ENCODE measurements at regions not wholly inside any gene's neighbourhood (a gene's known extent, or its start where the extent isn't known, plus 50 kb on each side); places are given as distances from the start of the nearest gene placed in this dataset.
"Not testable (repeated sequence)": the region's sequence is repeated elsewhere in the genome, so short reads cannot be mapped to it uniquely, and the experiment has no call there.

DNA sequence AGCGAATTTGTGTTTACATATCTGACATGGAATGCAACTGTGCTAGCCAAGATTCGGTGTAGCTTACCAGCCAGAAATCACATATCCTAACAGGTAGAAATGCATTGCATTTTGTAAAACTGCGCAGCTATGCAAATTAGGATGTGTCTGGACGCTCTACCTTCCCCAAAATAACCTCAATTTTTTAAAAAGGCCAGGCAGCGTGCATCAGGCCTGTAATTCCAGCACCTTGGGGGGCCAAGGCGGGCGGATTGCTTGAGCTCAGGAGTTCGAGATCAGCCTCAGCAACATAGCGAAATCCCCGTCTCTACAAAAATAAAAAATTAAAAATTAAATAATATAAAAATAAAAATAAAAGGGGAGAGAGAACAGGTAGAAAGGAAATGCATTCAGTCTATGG, 305.0 kb downstream of the TYW1 start:
- peak; percentile 41 for DNase-seq

DNA sequence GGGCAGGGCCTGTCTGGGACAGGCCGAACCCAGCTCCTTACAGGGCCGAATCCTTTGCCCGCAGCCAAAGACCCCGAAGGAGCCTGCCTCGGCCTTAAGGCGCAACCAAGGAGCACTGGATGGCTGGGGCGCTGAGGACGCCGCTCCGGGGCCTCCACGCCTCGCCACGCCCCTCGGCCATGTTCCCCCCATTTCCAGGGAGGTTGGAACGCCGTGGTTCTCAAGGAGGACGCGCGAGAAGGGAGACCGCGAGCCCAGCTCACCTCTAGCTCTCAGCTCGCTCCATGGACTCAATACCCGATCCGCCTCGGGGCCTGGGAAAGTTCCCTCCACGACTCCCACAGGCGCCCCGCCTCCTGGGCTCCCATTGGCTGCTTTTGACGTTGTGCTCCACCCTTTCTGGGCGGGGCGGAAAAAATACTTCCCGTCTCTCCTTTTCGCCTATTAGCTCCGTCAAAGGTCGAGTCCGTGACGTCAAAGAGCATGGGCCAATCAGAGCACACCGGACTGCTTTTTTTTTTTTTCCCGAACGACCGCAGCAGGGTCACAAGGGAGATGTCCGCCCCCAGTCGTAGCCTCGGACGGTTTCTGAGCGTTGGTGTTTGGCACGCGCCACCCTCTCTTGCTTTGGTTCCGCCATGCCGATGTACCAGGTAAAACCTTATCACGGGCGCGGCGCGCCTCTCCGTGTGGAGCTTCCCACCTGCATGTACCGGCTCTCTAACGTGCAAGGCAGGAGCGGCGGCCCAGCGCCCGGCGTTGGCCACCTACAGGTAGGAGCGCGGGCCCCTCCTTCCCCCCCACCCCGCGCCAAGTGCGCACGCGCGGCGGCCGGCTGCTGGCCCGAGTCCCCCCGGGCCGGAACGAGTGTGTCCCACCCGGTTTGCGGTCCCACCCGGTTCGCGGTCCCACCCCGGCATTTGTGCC, 305.7 kb downstream of the TYW1 start:
- DNase-seq = peak; percentile 100

DNA sequence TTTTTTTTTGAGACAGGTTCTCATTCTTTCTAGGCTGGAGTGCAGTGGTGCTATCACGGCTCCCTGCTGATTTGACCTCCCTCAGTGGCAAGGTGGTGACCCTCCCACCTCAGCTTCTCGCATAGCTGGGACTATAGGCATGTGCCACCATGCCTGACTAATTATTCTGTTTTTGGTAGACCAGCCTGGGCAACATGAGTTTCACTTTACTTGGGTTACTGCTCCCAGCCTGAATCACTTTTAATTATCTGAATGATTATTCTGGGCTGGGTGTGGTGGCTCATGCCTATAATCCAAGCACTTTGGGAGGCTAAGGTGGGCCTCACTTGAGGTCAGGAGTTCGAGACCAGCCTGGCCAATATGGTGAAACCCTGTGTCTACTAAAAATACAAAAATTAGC, 308.2 kb downstream of the TYW1 start:
- not testable (repeated sequence) for DNase-seq

DNA sequence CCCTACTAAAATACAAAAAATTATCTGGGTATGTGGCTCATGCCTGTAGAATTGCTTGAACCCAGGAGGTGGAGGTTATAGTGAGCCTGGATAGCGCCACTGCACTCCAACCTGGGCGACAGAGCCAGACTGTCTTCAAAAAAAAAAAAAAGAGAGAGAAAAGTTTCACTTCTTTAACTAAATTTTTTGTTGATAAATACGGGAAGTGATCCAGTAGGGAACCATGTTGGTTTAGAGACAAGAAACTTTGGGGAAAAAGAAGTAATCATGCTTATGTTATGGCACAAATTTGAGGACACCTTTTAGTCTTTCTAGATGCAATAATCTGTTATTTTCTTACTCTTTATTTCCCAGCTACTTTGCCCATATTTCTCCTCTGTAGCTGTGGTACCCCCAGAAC, 309.7 kb downstream of the TYW1 start:
- DNase-seq = no peak

DNA sequence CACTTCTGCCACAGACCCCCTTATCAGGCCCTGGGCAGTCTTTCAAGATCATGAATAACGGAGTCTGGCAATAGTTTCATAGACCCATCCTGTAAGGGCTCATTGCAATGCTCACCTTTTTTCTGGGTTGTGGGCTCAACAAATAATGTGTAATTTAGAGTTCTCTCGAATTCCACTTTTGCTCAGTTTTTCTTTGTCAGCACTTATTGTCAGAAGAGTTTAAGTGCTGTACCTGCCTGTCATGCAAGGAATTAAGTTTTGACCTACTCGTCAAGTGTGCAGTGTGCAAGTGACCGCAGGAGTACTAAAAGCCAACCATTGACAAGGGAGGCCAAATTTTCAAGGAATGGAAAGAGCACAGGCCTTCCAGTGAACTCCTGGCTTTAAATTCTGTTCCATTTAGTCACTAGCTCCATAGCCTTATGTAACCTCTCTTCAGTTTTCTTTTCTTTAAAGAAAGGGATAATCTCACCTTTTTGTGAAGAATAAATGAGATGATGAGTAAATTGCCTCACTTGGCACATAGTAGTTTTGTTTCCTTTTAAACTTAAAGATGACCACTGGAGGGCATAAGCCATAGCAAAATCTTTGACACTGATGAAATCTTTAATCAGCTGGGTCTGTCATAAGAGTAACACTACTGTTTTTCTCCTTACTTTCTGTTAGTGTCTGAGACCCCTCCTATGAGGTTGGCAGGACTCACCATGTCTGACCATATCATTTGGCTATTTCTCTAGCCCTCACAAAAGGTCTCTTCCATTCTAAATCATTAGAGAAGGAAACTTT, 313.3 kb downstream of the TYW1 start:
- DNase-seq = no peak

DNA sequence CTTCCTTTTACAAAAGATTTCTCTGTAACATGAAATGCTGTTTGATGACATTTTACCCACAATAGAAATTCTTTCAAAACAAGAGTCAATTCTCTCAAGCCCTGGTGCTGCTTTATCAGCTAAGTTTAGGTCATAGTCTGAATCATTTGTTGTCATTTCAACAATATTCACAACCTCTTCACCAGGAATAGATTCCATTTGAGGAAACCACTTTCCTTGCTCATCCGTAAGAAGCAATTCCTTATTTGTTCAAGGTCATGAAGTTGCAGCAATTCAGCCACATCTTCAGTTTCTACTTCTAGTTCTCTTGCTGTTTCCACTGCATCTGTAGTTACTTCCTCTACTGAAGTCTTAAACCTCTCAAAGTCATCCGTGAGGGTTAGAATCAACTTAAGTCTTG, 315.3 kb downstream of the TYW1 start:
- no peak for DNase-seq

DNA sequence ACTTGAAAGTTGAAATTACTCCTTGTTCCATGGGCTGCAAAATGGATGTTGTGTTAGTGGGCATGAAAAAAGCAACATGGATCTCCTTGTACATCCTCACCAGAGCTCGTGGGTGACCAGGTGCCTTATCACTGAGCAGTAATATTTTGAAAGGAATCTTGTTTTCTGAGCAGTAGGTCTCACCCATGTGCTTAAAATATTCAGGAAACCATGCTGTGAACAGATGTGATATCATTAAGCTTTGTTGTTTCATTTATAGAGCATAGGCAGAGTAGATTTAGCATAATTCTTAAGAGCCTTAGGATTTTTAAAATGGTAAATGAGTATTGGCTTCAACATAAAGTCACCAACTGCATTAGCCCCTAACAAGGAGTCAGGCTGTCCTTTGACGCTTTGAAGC, 316.6 kb downstream of the TYW1 start:
- no peak for DNase-seq

DNA sequence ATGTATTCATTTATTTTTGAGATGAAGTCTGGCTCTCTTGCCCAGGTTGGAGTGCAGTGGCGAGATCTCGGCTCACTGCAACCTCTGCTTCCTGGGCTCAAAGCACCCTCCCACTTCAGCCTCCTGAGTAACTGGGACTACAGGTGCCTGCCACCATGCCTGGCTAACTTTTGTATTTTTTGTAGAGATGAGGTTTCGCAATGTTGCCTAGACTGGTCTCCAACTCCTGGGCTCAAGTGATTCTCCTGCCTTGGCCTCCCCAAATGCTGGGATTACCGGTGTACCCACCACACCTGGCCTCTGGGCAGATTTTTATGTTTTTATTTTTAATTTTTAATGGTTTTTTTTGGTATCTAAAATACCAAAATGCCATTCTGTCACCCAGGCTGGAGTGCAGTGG, 320.3 kb downstream of the TYW1 start:
- DNase-seq = not testable (repeated sequence)

DNA sequence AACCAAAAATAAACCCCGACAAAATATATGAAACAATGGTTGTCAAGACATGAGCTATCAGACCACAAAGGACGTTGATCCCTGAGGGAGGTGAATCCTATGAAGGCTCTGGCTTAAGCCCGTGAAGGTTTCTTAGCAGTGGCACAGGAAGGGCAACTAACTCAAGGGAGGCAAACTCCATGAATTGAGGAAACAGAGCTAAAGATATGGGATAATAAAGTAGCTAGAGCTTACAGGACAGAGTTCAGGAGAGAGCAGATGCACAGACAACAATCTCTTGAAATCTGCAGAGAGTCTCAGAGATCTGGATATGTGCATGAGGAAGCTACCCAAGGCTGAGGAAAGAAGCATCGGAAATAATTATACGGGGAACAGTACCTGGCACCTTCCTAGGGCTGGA, 331.6 kb downstream of the TYW1 start:
- DNase-seq = not testable (repeated sequence)

DNA sequence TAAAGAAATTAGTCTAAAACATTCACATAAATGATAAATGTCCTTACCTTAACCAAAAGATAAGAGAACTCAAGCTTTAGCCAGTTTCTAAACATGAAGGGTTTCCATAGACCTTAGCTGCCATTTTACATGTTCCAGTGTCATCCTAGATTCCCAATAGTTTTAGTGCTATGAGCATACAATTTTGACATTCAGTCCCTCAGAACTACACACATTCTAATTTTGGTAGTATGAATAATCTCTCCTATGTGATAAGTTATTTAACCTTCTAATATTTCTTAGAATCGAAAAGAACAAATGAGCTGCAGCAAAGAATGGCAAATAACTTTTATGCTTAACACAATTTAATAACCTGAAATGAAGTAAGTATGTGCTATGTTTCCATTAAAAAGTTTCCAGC, 338.5 kb downstream of the TYW1 start:
- not testable (repeated sequence) for DNase-seq

DNA sequence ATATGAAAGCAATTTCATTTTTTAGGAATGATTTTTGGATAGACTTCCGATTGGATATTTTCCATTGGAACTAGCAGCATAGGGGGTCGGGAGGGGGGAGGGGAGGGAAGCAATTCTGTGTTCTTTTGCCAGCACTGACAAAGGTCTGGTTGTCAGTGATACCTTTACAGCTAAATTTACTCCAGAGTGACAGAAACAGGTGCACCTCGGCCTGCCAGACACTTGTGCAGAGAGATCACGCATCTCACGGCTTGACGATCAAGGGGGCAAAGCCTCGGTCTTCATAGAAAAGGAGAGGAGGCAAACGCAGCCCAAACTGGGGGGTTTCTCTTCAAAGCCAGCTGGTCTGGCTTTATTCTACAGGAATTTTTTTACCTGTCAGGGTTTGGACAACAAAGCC, 339.0 kb downstream of the TYW1 start:
- DNase-seq = not testable (repeated sequence)

DNA sequence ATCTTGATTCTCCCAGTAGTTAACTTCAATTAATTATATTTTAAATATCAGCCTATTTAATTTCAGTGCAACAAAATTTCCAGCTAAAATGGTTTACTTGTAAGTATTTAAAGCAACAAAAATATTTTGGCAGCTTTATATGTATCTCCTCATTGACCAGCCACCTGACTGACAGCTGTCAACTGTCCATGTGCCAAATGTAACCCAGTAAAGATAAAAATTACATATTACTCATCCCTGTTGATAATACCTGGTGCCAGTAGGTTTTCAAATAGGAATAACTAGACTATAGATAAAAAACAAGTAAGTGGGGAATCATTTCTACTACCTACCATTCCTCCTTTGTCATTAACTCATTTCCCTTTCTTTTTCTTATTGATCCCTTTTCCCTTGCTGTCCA, 341.9 kb downstream of the TYW1 start:
- DNase-seq = not testable (repeated sequence)

DNA sequence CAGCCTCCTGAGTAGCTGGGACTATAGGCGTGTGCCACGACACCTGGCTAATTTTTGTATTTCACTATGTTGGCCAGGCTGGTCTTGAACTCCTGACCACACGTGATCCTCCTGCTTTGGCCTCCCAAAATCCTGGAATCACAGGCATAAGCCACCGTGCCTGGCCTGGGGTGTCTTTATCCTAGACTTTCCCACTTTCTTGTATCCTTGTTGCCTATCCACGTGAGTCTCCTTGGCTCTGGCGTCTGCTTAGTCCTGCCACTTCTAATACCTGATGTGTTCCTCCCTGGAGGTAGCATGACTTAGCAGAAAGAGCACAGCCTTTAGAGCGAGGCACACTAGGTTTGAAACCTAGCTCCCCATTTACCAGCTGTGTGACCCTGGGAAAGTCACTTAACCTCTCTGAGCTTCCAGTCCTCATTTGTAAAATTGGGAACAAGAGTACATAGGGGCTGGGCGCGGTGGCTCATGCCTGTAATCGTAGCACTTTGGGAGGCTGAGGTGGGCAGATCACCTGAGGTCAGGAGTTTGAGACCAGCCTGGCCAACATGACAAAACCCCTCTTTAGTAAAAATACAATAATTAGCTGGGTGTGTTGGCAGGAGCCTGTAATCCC, 344.6 kb downstream of the TYW1 start:
- no peak for DNase-seq

DNA sequence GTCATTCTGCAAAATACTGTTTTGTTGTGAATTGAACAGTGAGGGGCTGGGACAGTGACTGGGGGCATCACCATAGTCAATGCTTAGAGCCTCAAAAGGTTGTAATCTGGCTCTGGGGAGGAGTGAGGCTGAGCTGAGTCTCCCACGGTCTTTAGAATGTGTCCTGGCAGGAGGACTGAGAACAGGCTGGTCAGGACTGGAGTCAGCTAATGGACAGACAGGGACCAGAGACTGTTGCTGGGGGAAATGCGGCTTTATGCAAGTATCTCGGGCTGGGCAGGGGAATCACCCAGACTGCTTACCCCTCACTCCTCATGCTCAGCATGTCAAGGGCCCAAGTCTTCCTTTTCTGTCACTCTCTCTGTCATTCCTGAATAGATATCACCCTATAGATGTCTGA, 346.5 kb downstream of the TYW1 start:
- DNase-seq = peak; percentile 48

DNA sequence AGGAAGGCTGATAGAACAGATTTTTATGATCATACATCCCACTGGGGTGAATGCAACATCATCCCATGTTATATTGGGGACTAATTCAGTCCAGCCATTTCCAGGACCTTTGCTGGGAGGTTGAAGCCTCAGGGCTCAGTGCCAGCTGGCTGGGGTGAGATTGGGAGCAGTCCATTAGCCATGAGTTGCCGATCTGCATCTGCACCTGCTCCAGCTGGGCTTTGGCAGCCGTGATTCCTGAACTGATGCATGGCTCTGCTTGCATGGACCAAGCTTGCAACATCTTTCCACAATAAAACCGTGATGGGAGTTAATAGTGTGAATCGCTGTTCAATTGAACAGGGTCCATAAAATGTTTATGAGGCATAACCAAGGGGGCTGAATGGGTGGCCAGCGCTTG, 346.9 kb downstream of the TYW1 start:
- DNase-seq = peak; percentile 96

DNA sequence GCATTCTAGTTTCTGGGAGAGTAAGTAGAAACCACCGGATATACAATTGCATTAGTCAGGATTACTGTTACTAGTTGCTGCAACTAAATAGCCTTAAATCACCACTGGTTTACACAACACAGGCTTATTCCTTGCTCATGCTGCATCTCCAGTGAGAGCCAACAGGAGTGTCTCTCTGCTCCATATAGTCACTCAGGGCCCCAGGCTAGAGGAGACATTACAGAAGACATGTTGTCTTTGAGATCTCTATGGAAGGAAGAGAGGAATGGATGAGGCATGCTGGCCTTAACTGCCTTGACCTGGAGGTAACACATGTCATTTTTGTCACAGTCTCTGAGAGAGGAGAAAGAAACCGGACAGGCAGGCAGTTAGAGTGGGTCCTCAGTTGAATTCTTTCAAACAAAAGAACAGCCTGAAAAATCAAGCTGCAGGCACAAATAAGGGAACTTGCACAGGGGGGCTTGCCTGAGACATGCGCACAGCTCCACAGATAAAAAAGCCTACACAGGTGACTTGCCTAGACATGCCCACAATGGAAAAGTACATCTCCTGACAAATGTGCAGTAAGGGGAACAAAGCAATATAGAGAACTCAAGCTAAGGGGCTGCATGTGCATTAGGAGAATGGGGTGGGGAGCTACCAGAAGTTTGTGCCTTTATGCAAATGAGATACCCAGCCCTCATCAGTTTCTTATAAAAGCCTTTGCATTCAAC, 348.0 kb downstream of the TYW1 start:
- peak; percentile 18 for DNase-seq

DNA sequence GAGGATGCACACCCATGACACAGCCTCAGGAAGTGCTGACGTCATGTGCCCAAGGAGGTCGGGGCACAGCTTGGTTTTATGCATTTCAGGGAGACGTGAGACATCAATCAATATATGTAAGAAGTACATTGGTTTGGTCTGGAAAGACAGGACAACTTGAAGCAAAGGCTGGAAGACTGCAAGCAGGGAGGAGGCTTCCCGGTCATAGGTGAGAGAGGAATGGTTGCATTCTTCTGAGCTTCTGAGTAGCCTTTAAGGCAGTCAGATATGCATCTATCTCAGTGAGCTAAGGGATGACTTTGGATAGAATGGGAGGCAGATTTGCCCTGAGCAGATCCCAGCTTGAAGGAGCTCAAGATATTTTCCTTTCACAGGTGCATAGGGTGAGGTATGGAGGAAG, 349.5 kb downstream of the TYW1 start:
- DNase-seq = no peak

DNA sequence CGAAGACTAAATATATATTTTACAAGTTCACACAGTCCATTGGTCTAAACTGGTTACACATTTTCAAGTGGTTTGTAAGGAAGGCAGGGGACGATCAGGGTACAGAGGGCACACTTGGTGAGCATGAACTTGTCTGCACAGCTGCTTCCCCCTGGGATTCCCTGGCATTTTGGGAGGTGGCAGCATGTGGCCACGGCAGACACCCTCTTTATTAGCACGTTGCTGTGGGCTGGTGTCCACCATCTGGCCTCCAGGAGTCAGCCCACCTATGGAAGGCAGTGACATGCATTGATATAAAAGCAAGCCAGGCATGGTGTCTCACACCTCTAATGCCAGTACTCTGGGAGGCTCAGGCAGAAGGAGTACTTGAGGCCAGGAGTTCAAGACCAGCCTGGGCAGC, 350.2 kb downstream of the TYW1 start:
- DNase-seq = peak; percentile 21

DNA sequence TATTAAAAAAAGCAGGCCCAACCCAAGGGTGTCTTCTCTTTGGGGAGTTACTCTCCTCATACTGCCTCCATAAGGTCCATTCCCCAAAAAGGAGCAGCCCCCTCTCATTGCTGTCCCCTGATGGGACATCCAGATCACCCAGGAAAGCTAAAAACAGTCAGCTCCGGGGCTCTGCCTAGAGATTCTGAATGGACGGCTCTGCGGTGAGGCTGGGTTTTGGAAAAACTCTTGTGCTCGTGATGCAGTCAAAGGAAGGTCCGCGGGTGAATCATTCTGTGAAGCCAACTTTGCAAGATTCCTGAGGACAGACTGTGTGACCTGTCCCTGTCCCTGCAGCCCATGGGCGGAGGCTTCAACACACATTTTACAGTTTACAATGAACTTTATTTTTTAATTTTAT, 351.5 kb downstream of the TYW1 start:
- DNase-seq = no peak

DNA sequence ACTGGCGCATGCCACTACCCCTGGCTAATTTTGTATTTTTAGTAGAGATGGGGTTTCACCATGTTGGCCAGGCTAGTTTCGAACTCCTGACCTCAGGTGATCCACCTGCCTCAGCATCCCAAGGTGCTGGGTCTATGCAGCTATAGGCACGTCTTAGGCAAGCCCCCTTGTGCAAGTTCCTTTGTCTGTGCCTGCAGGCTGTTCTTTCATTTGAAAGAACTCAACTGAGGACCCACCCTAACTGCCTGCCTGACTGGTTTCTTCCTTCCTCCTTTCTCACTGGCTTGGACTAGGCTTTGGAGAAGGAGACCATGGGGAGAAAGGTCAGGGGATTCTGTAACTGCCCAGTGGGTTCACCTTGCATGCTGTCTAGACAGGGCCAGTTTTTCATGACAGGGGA, 361.0 kb downstream of the TYW1 start:
- DNase-seq = not testable (repeated sequence)

DNA sequence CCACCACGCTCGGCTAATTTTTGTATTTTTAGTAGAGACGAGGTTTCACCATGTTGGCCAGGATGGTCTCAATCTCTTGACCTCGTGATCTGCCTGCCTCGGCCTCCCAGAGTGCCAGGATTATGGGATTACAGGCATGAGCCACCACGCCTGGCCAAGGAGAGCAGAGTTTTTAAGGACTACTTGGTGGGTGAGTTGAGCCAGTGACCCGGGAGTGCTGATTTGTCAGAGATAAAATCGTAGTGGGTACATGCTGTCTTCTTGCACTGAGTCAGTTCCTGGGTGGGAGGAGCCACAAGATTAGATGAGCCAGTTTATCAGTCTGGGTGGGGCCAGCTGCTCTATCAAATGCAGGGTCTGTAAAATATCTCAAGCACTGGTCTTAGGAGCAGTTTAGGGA, 361.7 kb downstream of the TYW1 start:
- not testable (repeated sequence) for DNase-seq

DNA sequence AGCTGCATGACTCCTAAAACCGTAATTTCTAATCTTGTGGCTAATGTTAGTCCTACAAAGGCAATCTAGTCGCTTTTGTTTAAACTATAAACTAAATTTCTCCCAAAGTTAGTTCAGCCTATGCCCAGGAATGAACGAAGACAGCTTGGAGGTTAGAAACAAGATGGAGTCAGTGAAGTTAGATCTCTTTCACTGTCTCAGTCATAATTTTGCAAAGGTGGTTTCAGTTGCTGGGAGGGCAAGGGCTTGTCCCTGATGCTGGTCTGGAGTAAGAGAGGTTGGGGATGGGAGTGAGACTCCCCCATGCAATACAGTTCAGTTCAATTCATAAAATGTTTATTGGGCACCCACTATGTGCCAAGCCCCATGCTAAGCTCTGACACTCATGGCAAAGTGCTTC, 362.1 kb downstream of the TYW1 start:
- not testable (repeated sequence) for DNase-seq

DNA sequence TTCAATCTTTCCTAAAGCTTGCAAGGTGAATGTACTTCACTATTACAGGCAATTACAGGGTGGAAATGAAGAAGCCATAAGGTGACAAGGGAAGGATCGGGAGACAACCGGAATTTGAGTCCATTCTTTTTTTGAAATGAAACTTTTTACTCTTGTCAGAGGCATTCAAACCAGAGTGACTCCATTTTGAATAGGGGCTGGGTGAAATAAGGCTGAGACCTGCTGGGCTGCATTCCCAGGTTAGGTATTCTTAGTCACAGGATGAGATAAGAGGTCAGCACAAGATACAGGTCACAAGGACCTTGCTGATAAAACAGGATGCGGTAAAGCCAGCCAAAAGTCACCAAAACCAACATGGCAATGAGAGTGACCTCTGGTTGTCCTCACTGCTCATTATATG, 363.3 kb downstream of the TYW1 start:
- DNase-seq = no peak

All from NCI-H69 (cell line).